Rectal smooth muscle tissue (tissue), 1 donor: ENCODE measurements at regions not wholly inside any gene's neighbourhood (a gene's known extent, or its start where the extent isn't known, plus 50 kb on each side); places are given as distances from the start of the nearest gene placed in this dataset.

ENCODE experiments used
- H3K27ac ChIP-seq: one replicate; pipeline ENCODE4 v1.7.0; 2013; ENCODE audit warnings: low read depth, low read length, inconsistent platforms
- H3K27me3 ChIP-seq: one replicate; pipeline ENCODE4 v1.7.0; 2013; ENCODE audit warnings: low read length; ENCODE audit not compliant: control insufficient read depth, insufficient read depth
- H3K36me3 ChIP-seq: one replicate; pipeline ENCODE4 v1.7.0; 2013; ENCODE audit warnings: low read length; ENCODE audit not compliant: control insufficient read depth, insufficient read depth
- H3K4me1 ChIP-seq: one replicate; pipeline ENCODE4 v1.7.0; 2013; ENCODE audit warnings: low read length; ENCODE audit not compliant: control insufficient read depth, insufficient read depth
- H3K4me3 ChIP-seq: one replicate; pipeline ENCODE4 v1.7.0; 2013; ENCODE audit warnings: low read length
- H3K9ac ChIP-seq: one replicate; pipeline ENCODE4 v1.7.0; 2013; ENCODE audit warnings: low read length

GRCh38 chr1:23611601-23612327, 52.5 kb upstream of the ID3 start:
- no peak overlapping the region for H3K4me3 ChIP-seq
- no peaks in the 10 kb centered on the region for H3K4me1 ChIP-seq
- H3K36me3 ChIP-seq = no peaks in the 10 kb centered on the region
- no peak overlapping the region for H3K9ac ChIP-seq
- no peak overlapping the region for H3K27ac ChIP-seq
- no peaks in the 10 kb centered on the region for H3K27me3 ChIP-seq

GRCh38 chr1:23610677-23611076, 51.4 kb upstream of the ID3 start:
- Histone ChIP-seq H3K27ac (no peak overlapping the region), H3K4me3 (no peak overlapping the region), H3K4me1 (no peaks in the 10 kb centered on the region), H3K36me3 (no peaks in the 10 kb centered on the region), H3K9ac (no peak overlapping the region), H3K27me3 (no peaks in the 10 kb centered on the region)

GRCh38 chr1:23609971-23610370, 50.7 kb upstream of the ID3 start:
- Histone ChIP-seq H3K27ac (no peak overlapping the region), H3K36me3 (no peaks in the 10 kb centered on the region), H3K4me3 (no peak overlapping the region), H3K27me3 (no peaks in the 10 kb centered on the region), H3K4me1 (no peaks in the 10 kb centered on the region), H3K9ac (no peak overlapping the region)
